Thyroid gland (tissue), 4 donors: ENCODE measurements at regions not wholly inside any gene's neighbourhood (a gene's known extent, or its start where the extent isn't known, plus 50 kb on each side); places are given as distances from the start of the nearest gene placed in this dataset.

ENCODE experiments used
- POLR2A ChIP-seq, 2 donors: fragments of 450-650 bp; IDR thresholded peaks; one replicate each; pipeline ENCODE4 v1.6.1; 2017; ENCODE audit warnings: antibody characterized with exemption in 2 of 2, mild to moderate bottlenecking in 2 of 2, moderate library complexity in 1 of 2
- TF ChIP-seq, protein P1 (sequence below), 6 experiments: fragments of 200-600 bp in 3 of 6; fragments of 450-650 bp in 3 of 6; sonication (generic) in 3 of 6; IDR thresholded peaks; one replicate each; pipeline ENCODE4 v1.5.1; 2016 to 2019; ENCODE audit warnings: antibody characterized with exemption in 6 of 6, mild to moderate bottlenecking in 2 of 6, inconsistent platforms in 1 of 6, moderate library complexity in 1 of 6

DNA sequence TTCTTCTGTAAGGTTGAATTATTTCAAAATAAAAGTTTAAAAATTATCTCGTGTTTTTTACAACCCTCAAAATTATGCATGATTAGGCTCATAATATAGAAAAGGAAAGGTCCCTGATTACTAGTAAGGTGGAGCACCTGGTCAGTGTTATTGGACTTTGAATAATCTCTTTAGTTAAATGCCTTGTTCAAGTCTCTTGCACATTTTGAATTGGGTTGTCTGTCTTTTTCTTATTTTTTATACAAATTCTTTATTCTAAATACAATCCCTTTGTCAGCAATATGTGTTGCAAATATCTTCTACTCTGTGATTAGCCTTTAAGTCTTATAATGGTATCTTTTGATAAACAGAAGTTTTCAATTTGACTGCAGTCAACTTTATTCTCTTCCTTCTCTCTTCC, 100.7 kb upstream of the TNFSF4 start:
- TF ChIP-seq, protein P1, sequence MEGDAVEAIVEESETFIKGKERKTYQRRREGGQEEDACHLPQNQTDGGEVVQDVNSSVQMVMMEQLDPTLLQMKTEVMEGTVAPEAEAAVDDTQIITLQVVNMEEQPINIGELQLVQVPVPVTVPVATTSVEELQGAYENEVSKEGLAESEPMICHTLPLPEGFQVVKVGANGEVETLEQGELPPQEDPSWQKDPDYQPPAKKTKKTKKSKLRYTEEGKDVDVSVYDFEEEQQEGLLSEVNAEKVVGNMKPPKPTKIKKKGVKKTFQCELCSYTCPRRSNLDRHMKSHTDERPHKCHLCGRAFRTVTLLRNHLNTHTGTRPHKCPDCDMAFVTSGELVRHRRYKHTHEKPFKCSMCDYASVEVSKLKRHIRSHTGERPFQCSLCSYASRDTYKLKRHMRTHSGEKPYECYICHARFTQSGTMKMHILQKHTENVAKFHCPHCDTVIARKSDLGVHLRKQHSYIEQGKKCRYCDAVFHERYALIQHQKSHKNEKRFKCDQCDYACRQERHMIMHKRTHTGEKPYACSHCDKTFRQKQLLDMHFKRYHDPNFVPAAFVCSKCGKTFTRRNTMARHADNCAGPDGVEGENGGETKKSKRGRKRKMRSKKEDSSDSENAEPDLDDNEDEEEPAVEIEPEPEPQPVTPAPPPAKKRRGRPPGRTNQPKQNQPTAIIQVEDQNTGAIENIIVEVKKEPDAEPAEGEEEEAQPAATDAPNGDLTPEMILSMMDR (IDR thresholded peaks at IDR 0.05) = no peak
- no peak for TF ChIP-seq POLR2A (IDR thresholded peaks at IDR 0.05)
